T-helper 17 cell (primary cell): ENCODE measurements at regions not wholly inside any gene's neighbourhood (a gene's known extent, or its start where the extent isn't known, plus 50 kb on each side); places are given as distances from the start of the nearest gene placed in this dataset.

Experiments used
- ATAC-seq: fragments of 150-1000 bp; cut with Tn5 transposase; 2 replicates; pipeline ENCODE4 v1.10.0; 2021; ENCODE audit warnings: mild to moderate bottlenecking, moderate library complexity
- DNase-seq, 3 donors: peaks; one replicate each; pipeline versions ENCODE4 v3.0.0 to v3.0.0-alpha.2; 2020 to 2021
- H3K9me3 ChIP-seq: one replicate; pipeline ENCODE4 v1.7.0; 2013; ENCODE audit warnings: low read length, mild to moderate bottlenecking; ENCODE audit not compliant: control insufficient read depth, poor library complexity, severe bottlenecking
- H3K27ac Mint-ChIP-seq: one replicate; pipeline ENCODE4 v1.8.0; 2022; ENCODE audit warnings: mild to moderate bottlenecking, moderate library complexity, mixed read lengths
- H3K27me3 Mint-ChIP-seq: one replicate; pipeline ENCODE4 v1.8.0; 2022; ENCODE audit warnings: mixed read lengths
- H3K36me3 Mint-ChIP-seq: one replicate; pipeline ENCODE4 v1.8.0; 2022; ENCODE audit warnings: low read depth, mixed read lengths
- H3K4me1 Mint-ChIP-seq: one replicate; pipeline ENCODE4 v1.8.0; 2022; ENCODE audit warnings: mild to moderate bottlenecking, mixed read lengths
- H3K4me3 Mint-ChIP-seq: one replicate; pipeline ENCODE4 v1.8.0; 2022; ENCODE audit warnings: mild to moderate bottlenecking, moderate library complexity, mixed read lengths

DNA sequence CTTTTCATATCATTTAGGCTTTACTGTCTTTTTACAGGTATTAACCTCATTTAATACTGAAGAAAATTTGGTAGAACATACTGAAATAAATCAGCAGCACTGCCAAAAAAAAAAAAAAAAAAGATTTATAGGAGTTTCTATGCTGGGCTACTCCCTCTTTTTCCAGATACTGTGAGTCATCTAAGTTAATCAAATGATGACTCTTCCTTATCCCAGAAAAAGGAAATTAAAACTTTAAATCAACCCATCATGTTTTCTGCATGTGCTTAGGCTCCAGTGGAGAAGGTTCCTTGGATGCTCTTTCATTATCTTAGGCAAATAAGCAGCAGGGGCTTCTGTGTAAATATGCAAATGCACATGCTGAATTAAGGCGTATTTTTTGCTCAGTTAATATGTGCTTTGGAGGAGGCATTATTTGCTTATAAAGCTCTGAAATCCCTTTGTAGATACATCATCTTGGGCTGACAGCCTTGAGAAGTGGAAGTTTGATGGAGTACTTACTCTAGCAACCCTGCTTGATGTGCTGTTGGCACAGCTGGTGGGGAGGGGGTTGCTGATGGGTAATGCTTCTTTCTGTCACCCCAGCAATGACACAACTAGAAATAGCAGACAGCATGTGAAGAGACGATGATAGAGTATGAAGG is 136.1 kb downstream of the C4orf33 start:
- H3K4me3 Mint-ChIP-seq, result no peak overlapping the region
- no peaks in the 10 kb centered on the region for H3K36me3 Mint-ChIP-seq
- H3K4me1 Mint-ChIP-seq, result no peaks in the 10 kb centered on the region
- no peak overlapping the region for H3K27ac Mint-ChIP-seq
- ATAC-seq (no peak), DNase-seq (no peak)
- no peaks in the 10 kb centered on the region for H3K9me3 ChIP-seq
- H3K27me3 Mint-ChIP-seq, result peaks cover 22% of the 10 kb centered on the region

DNA sequence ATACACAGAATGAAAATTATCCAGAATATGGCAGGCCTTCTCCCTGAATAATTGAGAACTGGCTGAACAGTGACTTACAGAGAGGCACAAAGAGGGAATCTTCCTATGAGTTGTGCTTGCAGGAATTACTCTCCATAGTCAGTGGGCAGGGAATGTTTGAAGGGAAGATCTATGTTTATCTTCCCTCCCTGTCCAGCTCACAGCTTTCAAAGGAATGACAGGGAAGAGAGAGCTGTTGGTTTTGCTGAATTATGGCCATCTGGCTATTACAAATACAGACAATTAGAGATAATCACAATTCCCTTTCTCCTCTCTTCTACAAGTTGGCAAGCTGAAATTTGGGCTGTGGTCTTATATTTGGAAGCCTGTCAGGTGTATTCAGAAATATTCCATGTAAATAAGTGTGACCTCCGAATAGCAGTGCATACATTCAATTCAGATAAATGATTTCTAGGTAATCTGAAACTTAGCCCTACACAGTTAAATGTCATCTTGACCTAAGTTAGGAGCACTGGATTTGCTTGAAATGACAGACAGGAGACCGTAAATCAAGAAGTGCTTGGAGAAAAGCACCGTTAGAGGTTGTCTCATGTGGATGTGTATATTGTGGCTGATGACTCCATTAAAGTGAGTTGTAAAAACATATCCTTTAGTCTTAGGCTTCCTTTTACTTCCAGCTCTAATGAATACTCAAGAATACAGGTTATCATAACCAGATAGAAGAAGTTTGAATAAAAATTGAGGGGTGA is 136.8 kb downstream of the C4orf33 start:
- Mint-ChIP-seq H3K36me3 (no peaks in the 10 kb centered on the region), H3K4me1 (no peaks in the 10 kb centered on the region), H3K4me3 (no peak overlapping the region), H3K27ac (no peak overlapping the region), H3K27me3 (peaks cover 22% of the 10 kb centered on the region)
- DNase-seq (no peak), ATAC-seq (no peak)
- no peaks in the 10 kb centered on the region for H3K9me3 ChIP-seq

GRCh38 chr4:129233691-129234090 is 137.7 kb downstream of the C4orf33 start:
- H3K27ac Mint-ChIP-seq, result no peak overlapping the region
- H3K4me1 Mint-ChIP-seq, result no peaks in the 10 kb centered on the region
- H3K27me3 Mint-ChIP-seq, result peaks cover 22% of the 10 kb centered on the region
- H3K9me3 ChIP-seq, result no peaks in the 10 kb centered on the region
- no peak overlapping the region for H3K4me3 Mint-ChIP-seq
- DNase-seq, result no peak
- ATAC-seq, result no peak
- no peaks in the 10 kb centered on the region for H3K36me3 Mint-ChIP-seq

DNA sequence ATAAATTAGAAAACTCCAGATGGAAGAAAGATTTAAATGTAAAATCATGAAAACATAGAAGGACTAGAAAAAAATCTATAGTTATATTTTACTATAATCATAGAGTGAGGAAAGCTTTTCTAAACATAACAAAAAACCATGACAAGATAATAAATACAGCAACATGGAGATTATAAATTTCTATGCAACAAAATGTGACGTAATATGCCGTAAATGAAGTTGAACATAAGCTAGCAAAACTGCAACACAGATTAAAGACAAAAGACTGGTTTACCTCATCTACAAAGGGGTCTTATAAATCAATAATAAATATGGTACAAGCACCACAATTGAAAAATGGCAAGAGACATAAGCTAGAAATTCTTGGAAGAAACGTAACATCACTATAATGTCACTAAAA is 140.4 kb downstream of the C4orf33 start:
- Mint-ChIP-seq H3K27ac (no peak overlapping the region), H3K36me3 (no peaks in the 10 kb centered on the region), H3K4me1 (no peaks in the 10 kb centered on the region), H3K4me3 (no peak overlapping the region), H3K27me3 (peaks cover 27% of the 10 kb centered on the region)
- DNase-seq, result no peak
- no peak for ATAC-seq
- H3K9me3 ChIP-seq, result peaks cover 2% of the 10 kb centered on the region

- DNase-seq, result no peak
- Mint-ChIP-seq H3K36me3 (no peaks in the 10 kb centered on the region), H3K4me3 (no peak overlapping the region), H3K4me1 (no peaks in the 10 kb centered on the region), H3K27me3 (peaks cover 36% of the 10 kb centered on the region), H3K27ac (no peak overlapping the region)
- no peak for ATAC-seq
- H3K9me3 ChIP-seq, result peaks cover 2% of the 10 kb centered on the region
These were observed 143.1 kb downstream of the C4orf33 start for GRCh38 chr4:129239088-129239487.

GRCh38 chr4:129240816-129241215 is 144.9 kb downstream of the C4orf33 start:
- ATAC-seq, result no peak
- Mint-ChIP-seq H3K36me3 (no peaks in the 10 kb centered on the region), H3K27me3 (peaks cover 36% of the 10 kb centered on the region), H3K4me1 (no peaks in the 10 kb centered on the region), H3K4me3 (no peak overlapping the region), H3K27ac (no peak overlapping the region)
- DNase-seq, result no peak
- peaks cover 2% of the 10 kb centered on the region for H3K9me3 ChIP-seq

GRCh38 chr4:129246145-129246544 is 150.2 kb downstream of the C4orf33 start:
- Mint-ChIP-seq H3K4me3 (no peak overlapping the region), H3K36me3 (no peaks in the 10 kb centered on the region), H3K27ac (no peak overlapping the region), H3K4me1 (no peaks in the 10 kb centered on the region), H3K27me3 (peaks cover 23% of the 10 kb centered on the region)
- no peak for DNase-seq
- no peaks in the 10 kb centered on the region for H3K9me3 ChIP-seq
- ATAC-seq, result no peak

DNA sequence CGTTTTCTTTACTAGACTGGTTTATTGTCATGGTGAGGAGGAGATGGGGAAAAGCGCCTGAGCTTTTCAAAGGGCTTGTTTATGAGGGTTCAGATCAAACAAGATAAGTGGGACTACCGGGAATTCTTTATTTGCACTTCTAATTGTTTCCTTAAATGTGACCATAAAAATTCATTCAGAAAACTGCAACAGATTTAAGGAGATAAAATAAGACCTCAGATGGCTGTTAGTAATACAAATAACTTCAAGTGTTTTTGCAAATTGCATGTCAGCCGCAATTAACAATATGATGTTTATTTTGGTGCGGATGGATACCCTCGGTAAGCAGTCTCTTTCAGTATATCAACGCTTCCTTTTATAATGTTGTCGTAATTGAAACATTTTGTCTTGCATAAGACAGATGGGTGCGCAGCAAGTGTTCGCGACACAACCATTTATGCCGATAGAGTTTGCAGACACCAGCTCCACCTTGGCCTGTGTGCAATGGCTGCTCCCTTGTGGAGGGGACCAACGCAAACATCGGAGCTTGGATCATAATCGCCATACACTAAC is 151.0 kb downstream of the C4orf33 start:
- H3K36me3 Mint-ChIP-seq, result no peaks in the 10 kb centered on the region
- DNase-seq, result no peak
- ATAC-seq, result no peak
- peaks cover 23% of the 10 kb centered on the region for H3K27me3 Mint-ChIP-seq
- no peaks in the 10 kb centered on the region for H3K4me1 Mint-ChIP-seq
- no peak overlapping the region for H3K4me3 Mint-ChIP-seq
- no peaks in the 10 kb centered on the region for H3K9me3 ChIP-seq
- H3K27ac Mint-ChIP-seq, result no peak overlapping the region

- Mint-ChIP-seq H3K4me3 (no peak overlapping the region), H3K36me3 (no peaks in the 10 kb centered on the region), H3K4me1 (no peaks in the 10 kb centered on the region), H3K27me3 (peaks cover 7% of the 10 kb centered on the region), H3K27ac (no peak overlapping the region)
- no peak for DNase-seq
- no peaks in the 10 kb centered on the region for H3K9me3 ChIP-seq
- no peak for ATAC-seq
These were observed 152.7 kb downstream of the C4orf33 start for GRCh38 chr4:129248621-129249020.

- DNase-seq (no peak), ATAC-seq (no peak)
- H3K36me3 Mint-ChIP-seq, result no peaks in the 10 kb centered on the region
- no peaks in the 10 kb centered on the region for H3K4me1 Mint-ChIP-seq
- no peak overlapping the region for H3K4me3 Mint-ChIP-seq
- no peak overlapping the region for H3K27ac Mint-ChIP-seq
- H3K9me3 ChIP-seq, result no peaks in the 10 kb centered on the region
- H3K27me3 Mint-ChIP-seq, result no peaks in the 10 kb centered on the region
These were observed 158.2 kb downstream of the C4orf33 start for GRCh38 chr4:129254126-129254525.

- Mint-ChIP-seq H3K4me3 (no peak overlapping the region), H3K27ac (no peak overlapping the region), H3K4me1 (no peaks in the 10 kb centered on the region), H3K27me3 (no peaks in the 10 kb centered on the region), H3K36me3 (no peaks in the 10 kb centered on the region)
- no peaks in the 10 kb centered on the region for H3K9me3 ChIP-seq
- DNase-seq (no peak), ATAC-seq (no peak)
These were observed 158.6 kb downstream of the C4orf33 start for GRCh38 chr4:129254526-129254925.

- Mint-ChIP-seq H3K36me3 (no peaks in the 10 kb centered on the region), H3K27ac (no peak overlapping the region), H3K27me3 (no peaks in the 10 kb centered on the region), H3K4me1 (peaks cover 8% of the 10 kb centered on the region), H3K4me3 (no peak overlapping the region)
- DNase-seq (no peak), ATAC-seq (no peak)
- H3K9me3 ChIP-seq, result no peaks in the 10 kb centered on the region
These were observed 165.6 kb downstream of the C4orf33 start for GRCh38 chr4:129261584-129261983.

- no peaks in the 10 kb centered on the region for H3K9me3 ChIP-seq
- Mint-ChIP-seq H3K4me1 (peaks cover 9% of the 10 kb centered on the region), H3K36me3 (no peaks in the 10 kb centered on the region), H3K27ac (peak overlapping the region; percentile 44), H3K4me3 (peak overlapping the region; percentile 71), H3K27me3 (peaks cover 6% of the 10 kb centered on the region)
- DNase-seq (no peak), ATAC-seq (no peak)
These were observed 168.2 kb downstream of the C4orf33 start for GRCh38 chr4:129264008-129264657.
